ENCODE measurements at regions not wholly inside any gene's neighbourhood (a gene's known extent, or its start where the extent isn't known, plus 50 kb on each side); places are given as distances from the start of the nearest gene placed in this dataset.

GRCh38 chr11:127607487-127608085 is 607.0 kb upstream of the KIRREL3 start:
- Histone ChIP-seq H3K4me3 (no peak overlapping the region), H3K9me3 (no peaks in the 10 kb centered on the region), H3K4me1 (no peaks in the 10 kb centered on the region), H3K27me3 (no peaks in the 10 kb centered on the region), H3K27ac (no peak overlapping the region), H3K36me3 (no peaks in the 10 kb centered on the region)
- intact Hi-C loops (cut with DNase I; ENCODE audit: low total_unique reads): no loop called here
- no peak for TF ChIP-seq POLR2A (IDR thresholded peaks at IDR 0.05)
- TF ChIP-seq, protein P1, sequence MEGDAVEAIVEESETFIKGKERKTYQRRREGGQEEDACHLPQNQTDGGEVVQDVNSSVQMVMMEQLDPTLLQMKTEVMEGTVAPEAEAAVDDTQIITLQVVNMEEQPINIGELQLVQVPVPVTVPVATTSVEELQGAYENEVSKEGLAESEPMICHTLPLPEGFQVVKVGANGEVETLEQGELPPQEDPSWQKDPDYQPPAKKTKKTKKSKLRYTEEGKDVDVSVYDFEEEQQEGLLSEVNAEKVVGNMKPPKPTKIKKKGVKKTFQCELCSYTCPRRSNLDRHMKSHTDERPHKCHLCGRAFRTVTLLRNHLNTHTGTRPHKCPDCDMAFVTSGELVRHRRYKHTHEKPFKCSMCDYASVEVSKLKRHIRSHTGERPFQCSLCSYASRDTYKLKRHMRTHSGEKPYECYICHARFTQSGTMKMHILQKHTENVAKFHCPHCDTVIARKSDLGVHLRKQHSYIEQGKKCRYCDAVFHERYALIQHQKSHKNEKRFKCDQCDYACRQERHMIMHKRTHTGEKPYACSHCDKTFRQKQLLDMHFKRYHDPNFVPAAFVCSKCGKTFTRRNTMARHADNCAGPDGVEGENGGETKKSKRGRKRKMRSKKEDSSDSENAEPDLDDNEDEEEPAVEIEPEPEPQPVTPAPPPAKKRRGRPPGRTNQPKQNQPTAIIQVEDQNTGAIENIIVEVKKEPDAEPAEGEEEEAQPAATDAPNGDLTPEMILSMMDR (IDR thresholded peaks at IDR 0.05): no peak
- DNase-seq: no peak

DNA sequence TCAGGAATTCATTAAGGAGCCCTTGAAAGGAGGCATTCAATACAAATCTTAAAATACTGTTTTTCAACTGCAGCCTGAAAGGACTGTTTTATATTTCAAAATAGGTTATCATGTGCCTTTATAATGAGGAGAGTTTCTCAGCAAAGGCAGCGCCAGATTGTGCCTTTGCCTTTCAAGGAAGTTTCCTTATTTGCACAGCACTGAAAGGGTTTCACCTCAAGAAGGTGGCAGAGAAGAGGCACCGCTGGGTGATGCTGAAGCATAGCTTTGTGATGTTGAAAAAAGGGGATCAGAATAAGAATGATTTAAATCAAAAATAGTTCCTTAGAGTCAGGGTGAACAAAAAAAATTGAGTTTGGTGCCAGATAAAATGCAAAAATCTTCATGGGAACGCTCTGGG is 601.0 kb upstream of the KIRREL3 start:
- H3K27me3 ChIP-seq: no peaks in the 10 kb centered on the region
- TF ChIP-seq POLR2A (IDR thresholded peaks at IDR 0.05): no peak
- TF ChIP-seq, protein P1 (IDR thresholded peaks at IDR 0.05): no peak
- no peak for DNase-seq
- H3K4me3 ChIP-seq: no peak overlapping the region
- no peak overlapping the region for H3K27ac ChIP-seq
- intact Hi-C loops (cut with DNase I; ENCODE audit: low total_unique reads): no loop called here
- no peaks in the 10 kb centered on the region for H3K4me1 ChIP-seq
- no peaks in the 10 kb centered on the region for H3K9me3 ChIP-seq
- H3K36me3 ChIP-seq: no peaks in the 10 kb centered on the region

GRCh38 chr11:127600674-127601073 is 600.1 kb upstream of the KIRREL3 start:
- Histone ChIP-seq H3K36me3 (no peaks in the 10 kb centered on the region), H3K4me3 (no peak overlapping the region), H3K27me3 (no peaks in the 10 kb centered on the region), H3K4me1 (no peaks in the 10 kb centered on the region), H3K9me3 (no peaks in the 10 kb centered on the region), H3K27ac (no peak overlapping the region)
- DNase-seq: no peak
- intact Hi-C loops (cut with DNase I; ENCODE audit: low total_unique reads): no loop called here
- TF ChIP-seq POLR2A (IDR thresholded peaks at IDR 0.05): no peak
- TF ChIP-seq, protein P1 (IDR thresholded peaks at IDR 0.05): no peak

DNA sequence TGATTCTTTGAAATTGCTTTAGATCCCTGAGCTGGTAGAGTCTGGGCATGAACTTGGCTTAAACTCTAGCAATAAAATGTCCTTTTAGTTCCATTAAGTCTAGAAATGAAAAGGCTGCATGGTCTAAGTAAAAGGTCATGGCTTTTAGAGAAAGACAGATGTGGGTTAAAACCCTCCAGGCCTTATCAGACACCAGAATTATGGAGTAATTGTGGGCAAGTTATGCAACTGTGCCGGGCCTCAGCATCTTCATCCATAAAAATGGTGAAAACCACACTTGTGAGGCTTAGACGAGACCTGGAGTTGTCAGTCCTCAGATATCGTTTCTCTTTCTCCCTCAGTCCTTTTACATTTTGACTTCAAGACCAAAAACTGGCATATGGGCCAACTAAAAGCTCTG is 597.9 kb upstream of the KIRREL3 start:
- Histone ChIP-seq H3K9me3 (no peaks in the 10 kb centered on the region), H3K27me3 (no peaks in the 10 kb centered on the region), H3K4me1 (no peaks in the 10 kb centered on the region), H3K27ac (no peak overlapping the region), H3K4me3 (no peak overlapping the region), H3K36me3 (no peaks in the 10 kb centered on the region)
- intact Hi-C loops (cut with DNase I; ENCODE audit: low total_unique reads): no loop called here
- DNase-seq: no peak
- no peak for TF ChIP-seq POLR2A (IDR thresholded peaks at IDR 0.05)
- TF ChIP-seq, protein P1 (IDR thresholded peaks at IDR 0.05): no peak

DNA sequence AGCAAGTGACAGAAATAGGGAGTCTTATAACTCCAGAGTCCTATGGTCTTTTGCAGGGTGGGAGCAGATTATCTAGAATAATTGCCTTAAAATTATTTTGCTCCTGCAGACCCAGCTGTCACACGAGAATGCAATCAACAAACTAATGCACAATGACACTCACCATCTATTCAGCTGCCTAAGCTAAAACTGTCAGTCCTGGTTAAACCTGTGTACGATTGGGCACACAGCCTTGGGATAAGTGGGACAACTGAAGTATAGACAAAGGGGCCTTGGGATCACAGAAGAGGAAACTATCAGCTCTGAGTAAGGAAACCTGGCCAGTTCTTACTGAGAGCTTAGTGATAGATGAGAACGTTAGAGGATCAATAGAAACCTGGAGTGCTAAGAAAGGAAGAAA is 595.9 kb upstream of the KIRREL3 start:
- intact Hi-C loops (cut with DNase I; ENCODE audit: low total_unique reads): no loop called here
- no peak overlapping the region for H3K4me3 ChIP-seq
- no peak for TF ChIP-seq POLR2A (IDR thresholded peaks at IDR 0.05)
- TF ChIP-seq, protein P1 (IDR thresholded peaks at IDR 0.05): no peak
- no peaks in the 10 kb centered on the region for H3K27me3 ChIP-seq
- no peaks in the 10 kb centered on the region for H3K4me1 ChIP-seq
- H3K27ac ChIP-seq: no peak overlapping the region
- H3K36me3 ChIP-seq: no peaks in the 10 kb centered on the region
- no peaks in the 10 kb centered on the region for H3K9me3 ChIP-seq
- no peak for DNase-seq

Data from uterus (tissue), 3 donors.